Kidney epithelial cell (primary cell): ENCODE measurements at regions not wholly inside any gene's neighbourhood (a gene's known extent, or its start where the extent isn't known, plus 50 kb on each side); places are given as distances from the start of the nearest gene placed in this dataset.

Experiments
- DNase-seq: peaks from one replicate; pipeline ENCODE4 v3.0.0-alpha.2; 2010; ENCODE audit warnings: low read depth
- H3K27me3 ChIP-seq: 2 replicates; pipeline ENCODE4 v1.6.0; 2011; ENCODE audit warnings: low read length; ENCODE audit not compliant: control insufficient read depth, insufficient read depth
- H3K36me3 ChIP-seq: 2 replicates; pipeline ENCODE4 v1.5.1; 2011; ENCODE audit warnings: low read length; ENCODE audit not compliant: control insufficient read depth, insufficient read depth
- H3K4me3 ChIP-seq: 2 replicates; pipeline ENCODE4 v1.5.1; 2011; ENCODE audit warnings: low read depth, mild to moderate bottlenecking, control low read depth, low read length
- TF ChIP-seq, protein P1 (sequence below): IDR thresholded peaks from 2 replicates; pipeline ENCODE4 v1.5.1; 2011; ENCODE audit warnings: mild to moderate bottlenecking, moderate library complexity, low read length, control low read depth, inconsistent platforms; ENCODE audit not compliant: insufficient read depth, poor library complexity, severe bottlenecking

DNA sequence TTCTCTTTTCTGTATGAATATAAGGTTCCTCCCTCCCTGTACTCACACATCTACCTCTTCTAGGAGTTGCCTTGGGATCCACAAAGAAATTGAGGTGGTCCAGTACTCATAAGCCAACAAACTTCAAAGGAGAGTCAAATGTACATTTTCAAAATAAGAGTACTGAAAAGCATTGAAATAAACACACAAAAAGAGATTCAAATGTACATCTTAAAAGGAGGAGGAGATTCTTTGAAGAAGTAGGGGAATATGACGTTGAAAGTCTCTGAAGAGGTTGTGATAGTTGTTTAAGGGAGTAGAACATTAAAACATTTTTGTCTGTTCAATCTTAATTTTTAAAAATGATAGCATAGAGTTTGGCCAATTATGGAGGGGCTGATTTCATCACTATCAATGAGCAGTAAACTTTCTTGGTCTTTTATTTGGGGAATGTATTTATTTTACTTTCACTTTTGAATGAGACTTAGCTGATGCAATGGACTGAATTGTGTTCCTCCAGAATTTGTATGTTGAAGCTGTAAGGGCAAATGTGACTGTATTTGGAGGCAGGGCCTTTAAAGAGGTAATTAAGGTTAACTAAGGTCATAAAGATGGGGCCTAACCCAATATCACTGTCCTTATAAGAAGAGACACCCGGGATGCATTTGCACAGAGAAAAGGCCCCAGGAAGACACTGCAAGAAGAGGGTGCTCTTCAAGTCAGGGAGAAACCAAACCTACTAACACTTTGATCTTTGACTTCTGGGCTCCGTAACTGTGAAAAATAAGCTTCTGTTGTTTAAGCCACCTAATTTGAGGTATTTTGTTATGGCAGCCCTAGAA, 226.3 kb upstream of the PGRMC2 start:
- H3K4me3 ChIP-seq = no peak overlapping the region
- no peak for DNase-seq
- TF ChIP-seq, protein P1, sequence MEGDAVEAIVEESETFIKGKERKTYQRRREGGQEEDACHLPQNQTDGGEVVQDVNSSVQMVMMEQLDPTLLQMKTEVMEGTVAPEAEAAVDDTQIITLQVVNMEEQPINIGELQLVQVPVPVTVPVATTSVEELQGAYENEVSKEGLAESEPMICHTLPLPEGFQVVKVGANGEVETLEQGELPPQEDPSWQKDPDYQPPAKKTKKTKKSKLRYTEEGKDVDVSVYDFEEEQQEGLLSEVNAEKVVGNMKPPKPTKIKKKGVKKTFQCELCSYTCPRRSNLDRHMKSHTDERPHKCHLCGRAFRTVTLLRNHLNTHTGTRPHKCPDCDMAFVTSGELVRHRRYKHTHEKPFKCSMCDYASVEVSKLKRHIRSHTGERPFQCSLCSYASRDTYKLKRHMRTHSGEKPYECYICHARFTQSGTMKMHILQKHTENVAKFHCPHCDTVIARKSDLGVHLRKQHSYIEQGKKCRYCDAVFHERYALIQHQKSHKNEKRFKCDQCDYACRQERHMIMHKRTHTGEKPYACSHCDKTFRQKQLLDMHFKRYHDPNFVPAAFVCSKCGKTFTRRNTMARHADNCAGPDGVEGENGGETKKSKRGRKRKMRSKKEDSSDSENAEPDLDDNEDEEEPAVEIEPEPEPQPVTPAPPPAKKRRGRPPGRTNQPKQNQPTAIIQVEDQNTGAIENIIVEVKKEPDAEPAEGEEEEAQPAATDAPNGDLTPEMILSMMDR = no peak
- H3K36me3 ChIP-seq = no peaks in the 10 kb centered on the region
- no peaks in the 10 kb centered on the region for H3K27me3 ChIP-seq

DNA sequence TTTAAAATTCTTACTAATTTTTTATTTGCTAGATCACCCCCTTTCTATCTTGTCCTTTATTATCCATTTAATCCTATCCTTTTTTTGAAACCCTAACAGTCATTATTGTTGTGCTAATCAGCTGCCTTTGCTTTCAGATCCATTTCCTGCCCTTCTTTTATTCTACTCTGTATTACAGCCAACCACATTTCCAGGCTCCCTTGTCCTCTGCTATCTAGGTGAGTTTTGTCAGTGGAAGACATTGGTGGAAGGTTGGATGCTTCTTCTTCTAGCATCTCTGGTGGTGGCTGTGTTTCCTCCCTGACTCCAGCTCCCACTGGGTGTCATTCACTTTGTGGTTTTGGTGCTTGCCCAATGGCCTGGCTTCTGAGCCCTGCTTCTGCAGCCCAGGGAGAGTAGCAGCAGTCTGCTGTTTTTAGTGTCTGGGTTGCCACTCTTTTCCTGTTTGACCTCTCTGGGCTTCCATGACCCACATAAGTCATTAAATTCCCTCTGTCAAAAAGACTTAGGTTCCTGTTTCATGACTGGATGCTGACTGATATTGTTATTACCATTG, 225.2 kb upstream of the PGRMC2 start:
- TF ChIP-seq, protein P1 = no peak
- Histone ChIP-seq H3K36me3 (no peaks in the 10 kb centered on the region), H3K4me3 (no peak overlapping the region), H3K27me3 (no peaks in the 10 kb centered on the region)
- no peak for DNase-seq

DNA sequence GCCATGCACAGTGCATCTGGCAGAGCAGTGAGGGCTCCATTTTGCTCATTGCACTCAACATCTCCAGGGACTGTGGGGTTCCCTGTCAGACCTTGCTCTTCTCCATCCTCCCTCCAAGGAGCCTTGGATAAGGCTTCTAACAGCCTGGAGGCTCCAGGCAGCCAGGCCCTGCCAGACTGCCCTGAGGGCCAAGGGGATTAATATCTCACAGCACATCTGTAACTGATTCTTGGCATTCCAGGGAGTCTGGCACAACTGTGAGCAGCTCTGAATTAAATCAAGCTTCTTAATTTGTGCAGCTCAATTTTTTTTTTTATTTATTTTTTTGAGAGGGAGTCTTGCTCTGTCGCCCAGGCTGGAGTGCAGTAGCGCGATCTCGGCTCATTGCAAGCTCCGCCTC, 224.5 kb upstream of the PGRMC2 start:
- DNase-seq = no peak
- H3K4me3 ChIP-seq = no peak overlapping the region
- H3K36me3 ChIP-seq = no peaks in the 10 kb centered on the region
- TF ChIP-seq, protein P1 = no peak
- no peaks in the 10 kb centered on the region for H3K27me3 ChIP-seq

DNA sequence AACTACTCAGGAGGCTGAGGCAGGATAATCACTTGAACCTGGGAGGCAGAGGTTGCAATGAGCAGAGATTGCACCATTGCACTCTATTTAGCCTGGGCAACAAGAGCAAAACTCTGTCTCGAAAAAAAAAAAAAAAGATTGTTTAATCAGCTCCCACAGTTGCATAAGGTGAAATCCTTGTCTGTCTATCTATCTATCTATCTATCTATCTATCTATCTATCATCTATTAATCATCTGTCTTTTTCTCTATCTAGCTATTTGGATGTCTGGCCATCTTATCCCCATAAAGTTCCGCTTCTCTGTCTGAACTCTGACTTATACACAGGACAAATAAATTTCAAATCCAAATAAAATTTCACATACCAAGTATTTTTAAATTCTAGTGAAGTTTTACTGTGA, 223.2 kb upstream of the PGRMC2 start:
- Histone ChIP-seq H3K36me3 (no peaks in the 10 kb centered on the region), H3K4me3 (no peak overlapping the region), H3K27me3 (no peaks in the 10 kb centered on the region)
- TF ChIP-seq, protein P1 = no peak
- DNase-seq = no peak

DNA sequence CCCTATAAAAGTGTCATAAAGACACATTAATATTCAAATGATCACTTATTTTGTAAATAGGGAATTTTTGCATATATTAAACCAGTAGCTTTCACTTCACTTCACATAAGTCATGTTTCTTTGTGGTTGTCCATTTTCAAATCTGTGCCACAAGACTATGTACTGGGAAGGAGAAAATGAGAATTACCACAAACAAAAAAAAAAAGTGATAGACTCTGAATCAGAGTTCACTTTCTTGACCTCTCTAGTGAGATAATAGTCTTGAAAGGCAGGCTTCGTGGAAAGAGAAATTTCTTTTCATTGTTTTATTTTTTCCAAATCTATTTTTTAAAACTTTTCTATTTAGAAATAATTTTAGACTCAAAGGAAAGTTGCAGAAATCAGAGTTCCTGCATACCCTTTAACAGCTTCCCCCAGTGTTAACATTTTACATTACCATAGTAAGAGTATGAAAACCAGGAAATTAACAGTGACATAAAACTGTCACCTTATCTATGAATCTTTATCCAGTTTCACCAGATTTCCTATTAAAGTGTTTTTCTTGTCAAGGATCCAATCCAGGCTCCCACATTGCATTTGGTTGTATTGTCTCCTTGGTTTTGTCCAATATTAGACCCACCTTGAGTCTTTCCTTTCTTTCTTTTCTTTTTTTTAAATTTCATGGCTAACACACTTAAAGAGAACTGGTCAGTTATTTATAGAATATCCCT, 215.4 kb upstream of the PGRMC2 start:
- H3K36me3 ChIP-seq = no peaks in the 10 kb centered on the region
- DNase-seq = no peak
- no peaks in the 10 kb centered on the region for H3K27me3 ChIP-seq
- no peak overlapping the region for H3K4me3 ChIP-seq
- TF ChIP-seq, protein P1 = no peak
